Neural cell (in vitro differentiated cells): ENCODE measurements at regions not wholly inside any gene's neighbourhood (a gene's known extent, or its start where the extent isn't known, plus 50 kb on each side); places are given as distances from the start of the nearest gene placed in this dataset.

Source experiments
- CTCF ChIP-seq: fragments of 450-650 bp; IDR thresholded peaks from 2 replicates; pipeline ENCODE4 v1.5.1; 2014; ENCODE audit warnings: antibody characterized with exemption, mild to moderate bottlenecking, moderate library complexity; ENCODE audit not compliant: poor library complexity, severe bottlenecking
- EP300 ChIP-seq: fragments of 450-650 bp; conservative IDR thresholded peaks from 2 replicates; pipeline ENCODE4 v1.6.1; 2014; ENCODE audit warnings: antibody characterized with exemption, mild to moderate bottlenecking, moderate library complexity; ENCODE audit not compliant: poor library complexity, severe bottlenecking
- EZH2 ChIP-seq: fragments of 200-600, 300-800 bp; shearing (Covaris generic), sonication (generic); IDR thresholded peaks from 2 replicates; pipeline ENCODE4 v1.6.1; 2014; ENCODE audit warnings: antibody characterized with exemption, low read length, borderline replicate concordance, mild to moderate bottlenecking; ENCODE audit not compliant: insufficient read depth, poor library complexity, severe bottlenecking
- MXI1 ChIP-seq: fragments of 450-650 bp; conservative IDR thresholded peaks from 2 replicates; pipeline ENCODE4 v1.6.1; 2014; ENCODE audit warnings: antibody characterized with exemption, mild to moderate bottlenecking; ENCODE audit not compliant: poor library complexity, severe bottlenecking
- POLR2AphosphoS5 ChIP-seq: IDR thresholded peaks from 2 replicates; pipeline ENCODE4 v1.6.1; 2012
- RAD21 ChIP-seq: fragments of 450-650 bp; conservative IDR thresholded peaks from 2 replicates; pipeline ENCODE4 v1.6.1; 2014; ENCODE audit warnings: antibody characterized with exemption, mild to moderate bottlenecking, moderate library complexity
- REST ChIP-seq: IDR thresholded peaks from 2 replicates; pipeline ENCODE4 v1.6.1; 2012; ENCODE audit warnings: borderline replicate concordance
- SMC3 ChIP-seq: fragments of 450-650 bp; conservative IDR thresholded peaks from 2 replicates; pipeline ENCODE4 v1.6.1; 2014; ENCODE audit warnings: antibody characterized with exemption, mild to moderate bottlenecking, moderate library complexity; ENCODE audit not compliant: poor library complexity
- TAF1 ChIP-seq: IDR thresholded peaks from 2 replicates; pipeline ENCODE4 v1.6.1; 2012; ENCODE audit warnings: low read depth

- TF ChIP-seq CTCF (no peak), POLR2AphosphoS5 (no peak), EP300 (no peak), EZH2 (no peak), TAF1 (no peak), RAD21 (no peak), REST (no peak), MXI1 (no peak), SMC3 (no peak)
Observed at GRCh38 chr2:64831977-64832328, 157.2 kb upstream of the SLC1A4 start.
